OCI-LY3 (cell line): ENCODE measurements at regions not wholly inside any gene's neighbourhood (a gene's known extent, or its start where the extent isn't known, plus 50 kb on each side); places are given as distances from the start of the nearest gene placed in this dataset.

Experiments
- H2AFZ ChIP-seq: fragments of 200-600, 300-600 bp; shearing (Covaris generic); 2 replicates; pipeline ENCODE4 v1.6.0; 2014; ENCODE audit warnings: antibody characterized with exemption, low read depth, low read length
- H3K27ac ChIP-seq: fragments of 200-600, 300-600 bp; sonication (generic); 2 replicates; pipeline ENCODE4 v1.5.1; 2014; ENCODE audit warnings: mild to moderate bottlenecking, low read length, moderate library complexity, mixed read lengths
- H3K27me3 ChIP-seq: fragments of 200-600, 300-600 bp; sonication (generic); 2 replicates; pipeline ENCODE4 v1.6.1; 2014; ENCODE audit warnings: low read depth, low read length, mixed read lengths
- H3K36me3 ChIP-seq: fragments of 200-600, 300-600 bp; sonication (generic); replicated peaks from 2 replicates; pipeline ENCODE3; 2014; ENCODE audit warnings: low read depth, low read length, mixed read lengths
- H3K4me1 ChIP-seq: fragments of 300-600, 200-600 bp; sonication (generic); 2 replicates; pipeline ENCODE4 v1.6.1; 2014; ENCODE audit warnings: low read length, mixed read lengths
- H3K4me2 ChIP-seq: fragments of 200-600, 300-600 bp; sonication (generic); 2 replicates; pipeline ENCODE4 v1.6.1; 2014; ENCODE audit warnings: low read length, mixed read lengths
- H3K4me3 ChIP-seq: fragments of 300-600, 200-600 bp; sonication (generic); 2 replicates; pipeline ENCODE4 v1.5.1; 2014; ENCODE audit warnings: antibody characterized with exemption, mild to moderate bottlenecking, low read length, moderate library complexity
- H3K79me2 ChIP-seq: fragments of 300-600, 200-600 bp; shearing (Covaris generic); 2 replicates; pipeline ENCODE4 v1.6.1; 2014; ENCODE audit warnings: mild to moderate bottlenecking, low read length, mixed read lengths
- H3K9ac ChIP-seq: fragments of 300-600, 200-600 bp; shearing (Covaris generic); 2 replicates; pipeline ENCODE4 v1.6.0; 2014; ENCODE audit warnings: mild to moderate bottlenecking, low read length, moderate library complexity
- H3K9me3 ChIP-seq: fragments of 200-600, 300-600 bp; shearing (Covaris generic); 2 replicates; pipeline ENCODE4 v1.6.1; 2014; ENCODE audit warnings: low read length, mixed read lengths; ENCODE audit not compliant: insufficient read depth
- H4K20me1 ChIP-seq: fragments of 200-600, 300-600 bp; sonication (generic); 2 replicates; pipeline ENCODE4 v1.6.1; 2016; ENCODE audit warnings: low read length, mixed read lengths; ENCODE audit not compliant: insufficient read depth
- CTCF ChIP-seq: fragments of 200-600, 300-600 bp; sonication (generic); IDR thresholded peaks from 2 replicates; pipeline ENCODE4 v1.5.1; 2014; ENCODE audit warnings: antibody characterized with exemption, low read length, low read depth
- EZH2phosphoT487 ChIP-seq: fragments of 200-600 bp; shearing (Covaris generic); IDR thresholded peaks from 2 replicates; pipeline ENCODE4 v1.6.1; 2018; ENCODE audit warnings: antibody characterized with exemption, mixed run types, low read depth

DNA sequence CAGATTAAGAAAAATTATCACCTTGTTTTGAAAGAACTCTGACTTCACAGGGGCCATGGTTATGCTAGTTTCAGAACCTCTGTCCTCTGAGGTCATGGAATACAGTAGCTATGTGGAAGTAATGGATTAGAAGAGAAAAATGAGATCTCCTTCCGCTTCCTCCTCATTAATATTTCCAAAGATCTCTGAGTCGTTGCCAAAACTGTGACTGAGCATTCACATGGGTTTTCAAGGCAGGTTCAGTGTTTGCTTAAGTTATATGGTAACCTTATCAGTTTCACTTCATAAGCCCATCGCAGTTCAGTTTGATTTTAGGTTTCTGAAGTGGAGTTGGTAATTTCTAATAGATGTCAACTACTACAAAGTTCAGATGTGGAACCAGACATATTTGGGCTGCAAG is 321.2 kb upstream of the SOX9 start:
- Histone ChIP-seq H3K27ac (no peak overlapping the region), H3K27me3 (no peaks in the 10 kb centered on the region), H3K4me2 (no peak overlapping the region), H4K20me1 (no peaks in the 10 kb centered on the region), H3K36me3 (no peaks in the 10 kb centered on the region), H3K4me1 (no peaks in the 10 kb centered on the region), H3K79me2 (no peaks in the 10 kb centered on the region), H3K9me3 (no peaks in the 10 kb centered on the region), H2AFZ (no peak overlapping the region), H3K9ac (no peak overlapping the region), H3K4me3 (no peak overlapping the region)
- TF ChIP-seq EZH2phosphoT487 (no peak), CTCF (no peak)

GRCh38 chr17:71801301-71801700 is 319.5 kb upstream of the SOX9 start:
- no peak overlapping the region for H3K27ac ChIP-seq
- H2AFZ ChIP-seq, result no peak overlapping the region
- TF ChIP-seq CTCF, result no peak
- TF ChIP-seq EZH2phosphoT487, result no peak

GRCh38 chr17:71802663-71803062 is 318.2 kb upstream of the SOX9 start:
- TF ChIP-seq EZH2phosphoT487, result no peak
- no peak for TF ChIP-seq CTCF
- Histone ChIP-seq H3K27ac (no peak overlapping the region), H3K4me1 (no peaks in the 10 kb centered on the region), H3K4me2 (no peak overlapping the region), H3K36me3 (no peaks in the 10 kb centered on the region), H3K4me3 (no peak overlapping the region), H3K9me3 (no peaks in the 10 kb centered on the region), H3K9ac (no peak overlapping the region), H2AFZ (no peak overlapping the region), H4K20me1 (no peaks in the 10 kb centered on the region), H3K79me2 (no peaks in the 10 kb centered on the region), H3K27me3 (no peaks in the 10 kb centered on the region)

More at GRCh38 chr17:71801301-71801700, 319.5 kb upstream of the SOX9 start:
- H3K9ac ChIP-seq, result no peak overlapping the region
- no peaks in the 10 kb centered on the region for H3K27me3 ChIP-seq
- no peaks in the 10 kb centered on the region for H4K20me1 ChIP-seq
- H3K4me3 ChIP-seq, result no peak overlapping the region
- no peaks in the 10 kb centered on the region for H3K79me2 ChIP-seq
- H3K36me3 ChIP-seq, result no peaks in the 10 kb centered on the region
- no peak overlapping the region for H3K4me2 ChIP-seq
- no peaks in the 10 kb centered on the region for H3K9me3 ChIP-seq
- no peaks in the 10 kb centered on the region for H3K4me1 ChIP-seq

DNA sequence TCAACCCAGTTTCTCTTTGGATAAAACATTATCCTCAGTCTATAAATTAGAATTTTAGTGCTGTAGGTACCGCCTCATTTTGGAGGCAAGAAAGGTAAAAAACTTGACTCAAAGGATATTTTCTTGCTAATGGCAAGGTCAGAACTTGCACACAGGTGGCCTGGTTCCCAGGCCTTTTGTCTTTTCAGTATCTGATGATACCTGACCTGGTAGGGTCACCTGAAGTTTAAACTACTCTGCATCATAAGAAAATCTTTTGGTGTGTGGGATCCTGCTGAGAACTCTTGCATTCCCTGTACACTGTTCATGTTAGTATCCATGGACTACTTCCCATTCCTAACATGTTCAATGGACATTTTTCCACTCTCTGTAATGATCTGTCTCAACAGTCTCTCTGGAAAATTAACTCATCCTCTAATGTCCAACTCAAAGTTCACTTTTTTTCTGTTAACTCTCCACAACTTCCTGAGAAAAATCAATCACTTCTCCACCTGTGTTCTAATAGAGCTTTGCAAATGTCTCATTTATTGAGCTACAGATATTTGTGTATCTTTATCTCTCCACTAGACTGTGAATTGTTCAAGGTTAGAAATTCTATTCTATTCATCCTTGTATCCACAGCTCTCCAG is 317.1 kb upstream of the SOX9 start:
- Histone ChIP-seq H3K27me3 (no peaks in the 10 kb centered on the region), H3K36me3 (no peaks in the 10 kb centered on the region), H3K4me2 (no peak overlapping the region), H2AFZ (no peak overlapping the region), H4K20me1 (no peaks in the 10 kb centered on the region), H3K9ac (no peak overlapping the region), H3K9me3 (no peaks in the 10 kb centered on the region), H3K79me2 (no peaks in the 10 kb centered on the region), H3K4me3 (no peak overlapping the region), H3K27ac (no peak overlapping the region), H3K4me1 (no peaks in the 10 kb centered on the region)
- TF ChIP-seq EZH2phosphoT487 (no peak), CTCF (no peak)
